A172 (cell line): ENCODE measurements at regions not wholly inside any gene's neighbourhood (a gene's known extent, or its start where the extent isn't known, plus 50 kb on each side); places are given as distances from the start of the nearest gene placed in this dataset.
A peak's percentile ranks its signal among the peaks of the same experiment; 100 is the strongest.
"Not testable (repeated sequence)": the region's sequence is repeated elsewhere in the genome, so short reads cannot be mapped to it uniquely, and the experiment has no call there.

Experiments
- DNase-seq: peaks from one replicate; pipeline ENCODE4 v3.0.0-alpha.2; 2015; ENCODE audit warnings: low spot score

GRCh38 chr12:34097213-34097612 is 74.9 kb downstream of the ALG10 start:
- DNase-seq, result no peak

GRCh38 chr12:34105392-34105933 is 83.2 kb downstream of the ALG10 start:
- DNase-seq, result no peak

- no peak for DNase-seq
These were observed 83.9 kb downstream of the ALG10 start for GRCh38 chr12:34106172-34106571.

- DNase-seq, result no peak
These were observed 84.7 kb downstream of the ALG10 start for GRCh38 chr12:34107016-34107415.

- DNase-seq, result no peak
These were observed 85.6 kb downstream of the ALG10 start for GRCh38 chr12:34107781-34108404.

GRCh38 chr12:34108405-34108803 is 86.1 kb downstream of the ALG10 start:
- no peak for DNase-seq

- no peak for DNase-seq
These were observed 86.7 kb downstream of the ALG10 start for GRCh38 chr12:34108967-34109366.

GRCh38 chr12:34109390-34109789 is 87.1 kb downstream of the ALG10 start:
- DNase-seq, result no peak

GRCh38 chr12:34109909-34110531 is 87.7 kb downstream of the ALG10 start:
- not testable (repeated sequence) for DNase-seq

GRCh38 chr12:34119366-34119765 is 97.1 kb downstream of the ALG10 start:
- DNase-seq, result peak; percentile 4

- DNase-seq, result no peak
These were observed 99.1 kb downstream of the ALG10 start for GRCh38 chr12:34121360-34121759.

- DNase-seq, result peak; percentile 26
These were observed 100.8 kb downstream of the ALG10 start for GRCh38 chr12:34123092-34123491.

- DNase-seq, result no peak
These were observed 102.3 kb downstream of the ALG10 start for GRCh38 chr12:34124608-34125007.

GRCh38 chr12:34126239-34126641 is 103.9 kb downstream of the ALG10 start:
- peak; percentile 3 for DNase-seq

- DNase-seq, result no peak
These were observed 104.5 kb downstream of the ALG10 start for GRCh38 chr12:34126805-34127204.

- not testable (repeated sequence) for DNase-seq
These were observed 105.1 kb downstream of the ALG10 start for GRCh38 chr12:34127379-34127778.

- DNase-seq, result no peak
These were observed 120.1 kb downstream of the ALG10 start for GRCh38 chr12:34142430-34142829.

- DNase-seq, result no peak
These were observed 128.7 kb downstream of the ALG10 start for GRCh38 chr12:34151019-34151418.

- DNase-seq, result no peak
These were observed 141.1 kb downstream of the ALG10 start for GRCh38 chr12:34163443-34163842.

- no peak for DNase-seq
These were observed 144.2 kb downstream of the ALG10 start for GRCh38 chr12:34166427-34167060.

- not testable (repeated sequence) for DNase-seq
These were observed 146.2 kb downstream of the ALG10 start for GRCh38 chr12:34168507-34168906.

- DNase-seq, result no peak
These were observed 164.2 kb downstream of the ALG10 start for GRCh38 chr12:34186492-34186891.

- no peak for DNase-seq
These were observed 166.7 kb downstream of the ALG10 start for GRCh38 chr12:34188974-34189373.
